Neural cell (in vitro differentiated cells): ENCODE measurements at regions not wholly inside any gene's neighbourhood (a gene's known extent, or its start where the extent isn't known, plus 50 kb on each side); places are given as distances from the start of the nearest gene placed in this dataset.

Experiments used
- CTCF ChIP-seq: fragments of 450-650 bp; IDR thresholded peaks from 2 replicates; pipeline ENCODE4 v1.5.1; 2014; ENCODE audit warnings: antibody characterized with exemption, mild to moderate bottlenecking, moderate library complexity; ENCODE audit not compliant: poor library complexity, severe bottlenecking
- EP300 ChIP-seq: fragments of 450-650 bp; conservative IDR thresholded peaks from 2 replicates; pipeline ENCODE4 v1.6.1; 2014; ENCODE audit warnings: antibody characterized with exemption, mild to moderate bottlenecking, moderate library complexity; ENCODE audit not compliant: poor library complexity, severe bottlenecking
- EZH2 ChIP-seq: fragments of 200-600, 300-800 bp; shearing (Covaris generic), sonication (generic); IDR thresholded peaks from 2 replicates; pipeline ENCODE4 v1.6.1; 2014; ENCODE audit warnings: antibody characterized with exemption, low read length, borderline replicate concordance, mild to moderate bottlenecking; ENCODE audit not compliant: insufficient read depth, poor library complexity, severe bottlenecking
- MXI1 ChIP-seq: fragments of 450-650 bp; conservative IDR thresholded peaks from 2 replicates; pipeline ENCODE4 v1.6.1; 2014; ENCODE audit warnings: antibody characterized with exemption, mild to moderate bottlenecking; ENCODE audit not compliant: poor library complexity, severe bottlenecking
- POLR2AphosphoS5 ChIP-seq: IDR thresholded peaks from 2 replicates; pipeline ENCODE4 v1.6.1; 2012
- RAD21 ChIP-seq: fragments of 450-650 bp; conservative IDR thresholded peaks from 2 replicates; pipeline ENCODE4 v1.6.1; 2014; ENCODE audit warnings: antibody characterized with exemption, mild to moderate bottlenecking, moderate library complexity
- REST ChIP-seq: IDR thresholded peaks from 2 replicates; pipeline ENCODE4 v1.6.1; 2012; ENCODE audit warnings: borderline replicate concordance
- SMC3 ChIP-seq: fragments of 450-650 bp; conservative IDR thresholded peaks from 2 replicates; pipeline ENCODE4 v1.6.1; 2014; ENCODE audit warnings: antibody characterized with exemption, mild to moderate bottlenecking, moderate library complexity; ENCODE audit not compliant: poor library complexity
- TAF1 ChIP-seq: IDR thresholded peaks from 2 replicates; pipeline ENCODE4 v1.6.1; 2012; ENCODE audit warnings: low read depth

GRCh38 chr4:122083351-122083750 lies 68.8 kb upstream of the BLTP1 start:
- TF ChIP-seq CTCF, result no peak
- TF ChIP-seq TAF1, result no peak
- no peak for TF ChIP-seq SMC3
- TF ChIP-seq EZH2, result no peak
- TF ChIP-seq EP300, result no peak
- no peak for TF ChIP-seq REST
- TF ChIP-seq POLR2AphosphoS5, result no peak
- no peak for TF ChIP-seq RAD21
- no peak for TF ChIP-seq MXI1
